Kidney (tissue), 13 donors: ENCODE measurements at regions not wholly inside any gene's neighbourhood (a gene's known extent, or its start where the extent isn't known, plus 50 kb on each side); places are given as distances from the start of the nearest gene placed in this dataset.
"Not testable (repeated sequence)": the region's sequence is repeated elsewhere in the genome, so short reads cannot be mapped to it uniquely, and the experiment has no call there.

ENCODE experiments used
- DNase-seq, 5 donors: peaks; one replicate each; pipeline ENCODE4 v3.0.0-alpha.2; 2013 to 2020
- FAIRE-seq: peaks from 2 replicates; lab custom pipeline; 2012; peaks lifted over from hg19 to GRCh38; lab: Jason Lieb, UNC
- H3K27ac ChIP-seq, 2 donors: one replicate each; pipeline ENCODE4 v1.7.0; 2013; ENCODE audit warnings: low read depth in 2 of 2, low read length in 2 of 2, inconsistent platforms in 1 of 2
- H3K27me3 ChIP-seq: one replicate; pipeline ENCODE4 v1.7.1; 2013; ENCODE audit warnings: low read length, inconsistent platforms; ENCODE audit not compliant: control insufficient read depth, insufficient read depth
- H3K36me3 ChIP-seq, 3 donors: one replicate each; pipeline versions ENCODE4 v1.7.0 to v1.7.1; 2013; ENCODE audit warnings: low read length in 3 of 3, control low read depth in 1 of 3, inconsistent platforms in 1 of 3; ENCODE audit not compliant: insufficient read depth in 3 of 3, control insufficient read depth in 2 of 3
- H3K4me1 ChIP-seq, 3 donors: one replicate each; pipeline versions ENCODE4 v1.7.0 to v1.7.1; 2013; ENCODE audit warnings: low read length in 3 of 3, inconsistent platforms in 1 of 3, low read depth in 1 of 3; ENCODE audit not compliant: control insufficient read depth in 2 of 3, insufficient read depth in 2 of 3
- H3K4me3 ChIP-seq, 3 donors: one replicate each; pipeline versions ENCODE4 v1.7.0 to v1.8.1; 2013; ENCODE audit warnings: low read length in 3 of 3, control low read depth in 1 of 3, inconsistent platforms in 1 of 3
- H3K9ac ChIP-seq, 3 donors: one replicate each; pipeline versions ENCODE4 v1.7.0 to v1.7.1; 2013; ENCODE audit warnings: low read length in 3 of 3, control low read depth in 1 of 3, inconsistent platforms in 1 of 3
- H3K9me3 ChIP-seq, 3 donors: one replicate each; pipeline versions ENCODE4 v1.7.0 to v1.7.1; 2013; ENCODE audit warnings: low read length in 3 of 3, control low read depth in 1 of 3, inconsistent platforms in 1 of 3; ENCODE audit not compliant: control insufficient read depth in 2 of 3, insufficient read depth in 1 of 3
- intact Hi-C: fragments of 100-400 bp; cut with DNase I; formaldehyde crosslinking; loops from one replicate; pipeline ENCODE4 v1.11.1; 2022
- TF ChIP-seq, protein P1 (sequence below): IDR thresholded peaks from 3 replicates; pipeline ENCODE4 v1.5.1; 2012; ENCODE audit warnings: mild to moderate bottlenecking, moderate library complexity, borderline replicate concordance; ENCODE audit not compliant: insufficient read depth; ENCODE audit errors: extremely low read depth
- donor health status: control.
- donor health status: control.
- donor health status: control.
- donor health status: control.
- donor health status: control.
- donor health status: DM: yes; HTN: yes; CAD: no.
- donor health status: Normal renal cell carcinoma (clear cell type).

- H3K27ac ChIP-seq: no peak overlapping the region
- no peaks in the 10 kb centered on the region for H3K36me3 ChIP-seq
- FAIRE-seq (no peak), DNase-seq (no peak)
- no peaks in the 10 kb centered on the region for H3K9me3 ChIP-seq
- intact Hi-C loops: no loop called here
- H3K4me1 ChIP-seq: no peaks in the 10 kb centered on the region
- no peaks in the 10 kb centered on the region for H3K27me3 ChIP-seq
- no peak overlapping the region for H3K9ac ChIP-seq
- TF ChIP-seq, protein P1, sequence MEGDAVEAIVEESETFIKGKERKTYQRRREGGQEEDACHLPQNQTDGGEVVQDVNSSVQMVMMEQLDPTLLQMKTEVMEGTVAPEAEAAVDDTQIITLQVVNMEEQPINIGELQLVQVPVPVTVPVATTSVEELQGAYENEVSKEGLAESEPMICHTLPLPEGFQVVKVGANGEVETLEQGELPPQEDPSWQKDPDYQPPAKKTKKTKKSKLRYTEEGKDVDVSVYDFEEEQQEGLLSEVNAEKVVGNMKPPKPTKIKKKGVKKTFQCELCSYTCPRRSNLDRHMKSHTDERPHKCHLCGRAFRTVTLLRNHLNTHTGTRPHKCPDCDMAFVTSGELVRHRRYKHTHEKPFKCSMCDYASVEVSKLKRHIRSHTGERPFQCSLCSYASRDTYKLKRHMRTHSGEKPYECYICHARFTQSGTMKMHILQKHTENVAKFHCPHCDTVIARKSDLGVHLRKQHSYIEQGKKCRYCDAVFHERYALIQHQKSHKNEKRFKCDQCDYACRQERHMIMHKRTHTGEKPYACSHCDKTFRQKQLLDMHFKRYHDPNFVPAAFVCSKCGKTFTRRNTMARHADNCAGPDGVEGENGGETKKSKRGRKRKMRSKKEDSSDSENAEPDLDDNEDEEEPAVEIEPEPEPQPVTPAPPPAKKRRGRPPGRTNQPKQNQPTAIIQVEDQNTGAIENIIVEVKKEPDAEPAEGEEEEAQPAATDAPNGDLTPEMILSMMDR: no peak
- no peak overlapping the region for H3K4me3 ChIP-seq
Observed at GRCh38 chr21:34229353-34229752, 134.5 kb upstream of the KCNE2 start.

- intact Hi-C loops, H3K27ac ChIP-seq, H3K9me3 ChIP-seq, H3K27me3 ChIP-seq, H3K4me1 ChIP-seq, H3K4me3 ChIP-seq, H3K9ac ChIP-seq, FAIRE-seq, DNase-seq, H3K36me3 ChIP-seq: not testable (repeated sequence)
Observed at GRCh38 chr21:34233741-34234140, 130.1 kb upstream of the KCNE2 start.

GRCh38 chr21:34235514-34235913, 128.3 kb upstream of the KCNE2 start:
- H3K9me3 ChIP-seq: peaks cover 0 to 2% (median 0%) of the 10 kb centered on the region in 3 donors
- FAIRE-seq: no peak

DNA sequence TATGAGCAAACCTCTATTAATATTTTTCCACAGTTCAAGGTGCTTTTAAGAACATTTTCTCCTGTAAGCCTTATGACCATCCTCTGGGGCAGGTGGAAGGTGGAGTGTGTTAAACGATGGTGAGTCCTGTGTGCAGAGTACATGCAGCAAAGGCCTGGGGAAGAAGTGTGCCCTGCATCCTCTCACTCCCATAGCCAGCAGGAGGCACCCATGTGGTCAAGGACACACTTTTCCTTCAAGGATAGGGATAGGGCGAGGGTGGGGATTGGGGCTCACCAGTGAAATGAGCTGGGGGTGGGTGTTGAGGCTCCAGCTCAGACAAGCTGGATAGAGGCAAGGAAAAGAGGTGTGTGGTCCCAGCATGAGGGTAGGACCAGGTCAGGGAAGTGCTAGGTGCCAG, 120.8 kb upstream of the KCNE2 start:
- Histone ChIP-seq H3K27me3 (no peaks in the 10 kb centered on the region), H3K36me3 (no peaks in the 10 kb centered on the region), H3K9me3 (peaks cover 0 to 4% (median 0%) of the 10 kb centered on the region in 3 donors), H3K4me1 (no peaks in the 10 kb centered on the region), H3K4me3 (no peak overlapping the region), H3K27ac (no peak overlapping the region), H3K9ac (no peak overlapping the region)
- TF ChIP-seq, protein P1: no peak
- FAIRE-seq: no peak
- DNase-seq: no peak
- intact Hi-C loops: no loop called here

More at GRCh38 chr21:34235514-34235913, 128.3 kb upstream of the KCNE2 start:
- TF ChIP-seq, protein P1: no peak
- no peak overlapping the region for H3K9ac ChIP-seq
- H3K4me3 ChIP-seq: no peak overlapping the region
- H3K36me3 ChIP-seq: no peaks in the 10 kb centered on the region
- intact Hi-C loops: no loop called here
- no peaks in the 10 kb centered on the region for H3K4me1 ChIP-seq
- DNase-seq: no peak
- no peaks in the 10 kb centered on the region for H3K27me3 ChIP-seq
- H3K27ac ChIP-seq: no peak overlapping the region
